NCI-H774 (cell line): ENCODE measurements at regions not wholly inside any gene's neighbourhood (a gene's known extent, or its start where the extent isn't known, plus 50 kb on each side); places are given as distances from the start of the nearest gene placed in this dataset.
"Not testable (repeated sequence)": the region's sequence is repeated elsewhere in the genome, so short reads cannot be mapped to it uniquely, and the experiment has no call there.

Source experiments
- DNase-seq: peaks from one replicate; lab custom pipeline; 2025; lab: John Stamatoyannopoulos, UW

DNA sequence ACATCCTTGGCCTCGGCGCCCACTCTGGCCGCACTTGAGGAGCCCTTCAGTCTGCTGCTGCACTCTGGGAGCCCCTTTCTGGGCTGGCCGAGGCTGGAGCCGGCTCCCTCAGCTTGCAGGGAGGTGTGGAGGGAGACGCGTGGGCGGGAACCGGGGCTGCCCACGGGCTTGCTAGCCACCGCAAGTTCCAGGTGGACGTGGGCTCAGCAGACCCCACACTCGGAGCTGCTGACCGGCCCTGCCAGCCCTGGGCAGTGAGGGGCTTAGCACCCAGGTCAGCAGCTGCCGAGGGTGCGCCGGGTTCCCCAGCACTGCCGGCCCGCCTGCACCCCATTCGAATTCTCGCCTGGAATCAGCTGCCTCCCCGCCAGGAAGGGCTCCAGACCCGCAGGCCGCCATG is 1892.3 kb upstream of the PCDH7 start:
- DNase-seq = no peak

DNA sequence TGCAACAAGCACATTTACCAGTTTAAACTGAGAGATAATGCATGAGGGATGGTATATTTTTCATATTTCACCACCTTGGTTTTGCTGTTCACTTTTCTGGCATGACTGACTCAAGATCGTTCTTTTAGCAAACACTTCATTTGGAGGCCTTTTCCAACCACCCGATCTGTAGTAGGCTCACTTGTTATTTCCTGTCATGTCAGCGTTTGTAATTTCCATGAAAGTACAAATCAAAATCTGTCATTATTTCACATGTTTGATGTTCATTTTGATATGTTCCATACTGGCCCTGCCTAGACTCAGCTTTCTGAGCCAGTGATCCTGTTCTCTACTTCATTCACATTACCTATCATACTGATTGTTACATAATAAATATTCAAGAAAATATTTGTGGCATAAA is 1888.3 kb upstream of the PCDH7 start:
- no peak for DNase-seq

DNA sequence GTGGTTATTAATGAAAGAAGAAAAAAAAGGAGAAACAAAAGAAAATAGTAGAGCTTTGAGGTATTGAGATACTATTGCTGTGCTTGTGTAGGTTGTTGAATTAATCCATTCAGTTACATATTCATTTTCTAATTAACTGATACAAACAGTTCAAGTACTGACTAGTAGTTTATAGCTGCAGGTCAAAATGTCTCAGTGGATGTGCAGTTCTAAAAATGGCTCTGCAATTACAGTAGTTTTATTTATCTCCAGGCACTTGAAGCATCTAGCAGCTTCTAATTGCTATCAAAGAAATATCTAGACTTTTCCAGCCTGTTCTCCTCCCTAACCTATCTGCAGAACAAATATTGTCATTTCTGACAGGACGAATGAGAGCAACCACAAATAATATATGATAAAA is 1887.7 kb upstream of the PCDH7 start:
- DNase-seq = no peak

DNA sequence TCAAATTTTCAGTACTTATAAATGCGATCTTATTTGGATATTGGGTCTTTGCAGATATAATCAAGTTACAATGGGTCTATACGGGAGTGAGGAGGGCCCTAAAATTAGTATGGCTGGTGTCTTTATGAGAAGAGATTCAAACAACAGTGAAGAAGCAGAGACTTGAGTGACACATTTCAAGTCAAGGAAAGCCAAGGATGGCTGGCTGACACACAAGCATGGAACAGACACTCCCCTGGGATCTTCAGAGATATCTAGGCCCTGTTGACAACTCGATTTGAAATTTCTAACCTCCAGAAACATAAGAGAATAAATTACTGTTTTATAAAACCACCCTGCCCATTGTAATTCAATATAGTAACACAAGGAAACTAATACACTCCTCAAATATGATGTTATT is 1886.0 kb upstream of the PCDH7 start:
- DNase-seq = no peak

DNA sequence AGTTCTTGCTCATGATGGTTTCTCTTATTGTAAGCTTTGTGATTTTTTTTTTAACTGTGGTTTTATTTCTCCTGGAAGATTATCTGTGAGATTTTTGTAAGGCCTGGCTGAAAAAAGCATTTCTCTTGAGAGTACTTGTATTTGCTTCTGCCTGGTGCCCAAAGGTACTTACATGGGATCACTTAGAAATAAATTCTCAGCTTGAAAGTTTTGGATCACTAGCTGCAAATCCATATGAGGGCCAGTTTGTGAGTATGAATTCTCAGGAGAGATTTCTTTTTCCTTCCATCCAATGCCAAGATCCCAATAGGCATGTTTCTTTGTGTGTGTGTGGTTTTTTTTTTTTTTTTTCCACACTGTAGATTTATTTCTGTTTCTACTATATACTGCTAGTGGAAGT is 1884.7 kb upstream of the PCDH7 start:
- no peak for DNase-seq

DNA sequence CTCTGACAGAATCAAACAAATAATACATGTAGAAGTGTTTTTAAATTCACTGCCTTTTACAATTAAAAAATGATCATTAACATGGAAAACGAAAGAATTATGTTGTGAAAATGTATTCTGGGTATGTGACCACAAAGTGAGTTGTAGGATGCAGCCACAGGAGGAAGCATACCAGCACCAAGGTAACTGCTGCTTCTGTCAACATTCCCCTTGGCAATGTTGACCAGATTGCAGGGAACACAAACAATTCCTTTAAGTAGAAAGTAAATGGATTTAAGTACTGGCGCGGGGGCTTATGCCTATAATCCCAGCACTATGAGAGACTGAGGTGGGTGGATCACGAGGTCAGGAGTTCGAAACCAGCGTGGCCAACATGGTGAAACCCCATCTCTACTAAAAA is 1877.9 kb upstream of the PCDH7 start:
- no peak for DNase-seq

GRCh38 chr4:28845158-28845557 is 1875.0 kb upstream of the PCDH7 start:
- DNase-seq = no peak

DNA sequence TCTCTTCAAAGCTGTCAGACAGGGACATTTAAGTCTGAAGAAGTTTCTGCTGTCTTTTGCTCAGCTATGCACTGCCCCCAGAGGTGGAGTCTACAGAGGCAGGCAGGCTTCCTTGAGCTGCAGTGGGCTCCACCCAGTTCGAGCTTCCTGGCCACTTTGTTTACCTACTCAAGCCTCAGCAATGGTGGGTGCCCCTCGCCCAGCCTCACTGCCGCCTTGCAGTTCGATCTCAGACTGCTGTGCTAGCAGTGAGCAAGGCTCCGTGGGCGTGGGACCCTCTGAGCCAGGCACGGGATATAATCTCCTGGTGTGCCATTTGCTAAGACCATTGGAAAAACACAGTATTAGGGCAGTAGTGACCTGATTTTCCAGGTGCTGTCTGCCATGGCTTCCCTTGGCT is 1863.1 kb upstream of the PCDH7 start:
- not testable (repeated sequence) for DNase-seq

DNA sequence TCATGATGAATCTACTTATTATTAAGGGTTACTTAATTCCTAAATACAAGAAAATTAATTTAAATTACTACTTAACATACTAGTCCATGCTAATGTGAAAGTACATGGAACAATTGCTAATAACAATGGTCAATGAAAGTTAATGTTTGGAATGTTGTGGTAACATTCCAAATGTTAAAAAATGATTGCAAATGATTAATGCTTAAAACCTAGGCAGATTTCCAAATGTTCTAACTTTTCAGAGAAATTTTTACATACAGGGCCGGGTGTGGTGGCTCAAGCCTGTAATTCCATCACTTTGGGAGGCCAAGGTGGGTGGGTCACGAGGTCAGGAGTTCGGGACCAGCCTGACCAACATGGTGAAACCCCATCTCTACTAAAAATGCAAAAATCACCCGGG is 1851.3 kb upstream of the PCDH7 start:
- no peak for DNase-seq

DNA sequence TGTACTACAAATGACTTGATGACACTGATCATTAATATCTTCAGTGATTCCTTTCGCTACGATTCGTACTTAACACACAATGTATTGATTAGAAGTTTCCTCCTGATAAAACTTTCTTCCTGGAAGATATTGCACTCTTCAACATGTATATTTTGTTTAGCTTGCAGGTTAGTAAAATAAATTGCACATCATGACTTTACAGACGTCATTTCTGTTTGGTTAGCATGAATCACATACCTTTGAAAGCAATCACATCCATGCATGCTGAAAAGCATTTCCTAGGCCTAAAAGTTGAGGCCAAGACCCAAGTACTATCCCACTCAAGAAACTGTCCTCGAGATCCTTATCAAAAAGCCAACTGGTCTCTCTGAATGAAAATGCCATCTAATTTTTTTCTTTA is 1841.0 kb upstream of the PCDH7 start:
- DNase-seq = no peak

- DNase-seq = no peak
Measured at GRCh38 chr4:28879900-28880299, 1840.3 kb upstream of the PCDH7 start.

GRCh38 chr4:28883211-28883610 is 1837.0 kb upstream of the PCDH7 start:
- DNase-seq = peak; percentile 4

- DNase-seq = no peak
Measured at GRCh38 chr4:28886934-28887333, 1833.2 kb upstream of the PCDH7 start.

GRCh38 chr4:28890949-28891775 is 1829.0 kb upstream of the PCDH7 start:
- DNase-seq = no peak

DNA sequence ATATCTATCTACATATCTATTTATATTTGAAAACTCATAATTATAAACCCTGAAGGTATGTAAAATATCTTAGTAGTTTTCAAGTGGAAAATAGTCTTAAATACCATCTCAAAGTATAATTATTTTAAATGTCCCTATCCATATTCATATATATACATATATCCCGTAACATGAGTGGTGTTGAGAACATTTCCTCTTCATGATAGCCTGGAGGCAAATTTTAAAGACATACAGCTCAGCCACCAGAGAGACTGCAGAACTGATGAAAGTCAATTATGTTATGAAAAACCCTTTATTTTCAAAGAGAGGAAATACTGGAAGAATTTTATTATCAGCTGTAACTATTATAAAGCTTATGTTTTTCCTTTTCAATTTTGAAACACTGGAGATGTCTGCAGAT is 1806.7 kb upstream of the PCDH7 start:
- no peak for DNase-seq

- no peak for DNase-seq
Measured at GRCh38 chr4:28916585-28916984, 1803.6 kb upstream of the PCDH7 start.

- no peak for DNase-seq
Measured at GRCh38 chr4:28918871-28919270, 1801.3 kb upstream of the PCDH7 start.

- DNase-seq = no peak
Measured at GRCh38 chr4:28921886-28922285, 1798.3 kb upstream of the PCDH7 start.

- DNase-seq = no peak
Measured at GRCh38 chr4:28926156-28926555, 1794.0 kb upstream of the PCDH7 start.

DNA sequence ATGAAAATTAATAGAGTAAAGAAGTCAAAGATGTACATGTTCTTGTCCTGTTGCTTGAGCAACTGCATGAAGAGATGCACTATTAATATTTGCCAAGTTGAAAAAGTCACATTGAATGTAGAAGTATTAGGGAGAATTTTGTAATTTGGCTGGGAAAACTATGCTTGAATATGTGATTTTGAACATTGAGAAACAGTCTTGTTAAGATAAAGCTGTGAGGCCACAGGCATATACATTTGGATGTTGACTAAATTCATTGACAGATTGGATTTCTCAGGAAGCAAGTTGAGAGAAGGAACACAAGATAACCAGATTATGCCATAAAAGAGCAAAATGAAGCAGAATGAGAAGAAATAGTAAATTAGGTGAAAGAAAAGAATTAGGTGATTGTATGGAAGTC is 1777.5 kb upstream of the PCDH7 start:
- no peak for DNase-seq

- DNase-seq = no peak
Measured at GRCh38 chr4:28947374-28947773, 1772.8 kb upstream of the PCDH7 start.

DNA sequence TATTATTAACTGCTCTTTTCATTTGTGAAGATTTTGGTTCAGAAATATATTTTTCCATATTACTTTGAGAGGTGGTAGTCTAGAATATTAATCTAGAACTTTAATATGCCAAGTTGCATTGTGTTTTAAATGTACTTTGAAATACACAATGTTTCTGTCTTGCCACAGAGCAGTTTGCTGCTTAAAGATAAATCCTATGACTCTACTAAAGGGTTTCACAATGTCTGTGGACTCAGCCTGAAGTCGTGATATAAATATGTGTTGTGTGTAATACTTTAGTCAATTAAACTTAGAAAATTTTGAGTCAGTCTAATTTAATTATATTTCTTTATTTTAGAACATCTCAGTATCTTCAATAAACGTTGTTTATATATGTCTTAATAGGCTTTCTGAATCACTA is 1771.7 kb upstream of the PCDH7 start:
- DNase-seq = no peak

DNA sequence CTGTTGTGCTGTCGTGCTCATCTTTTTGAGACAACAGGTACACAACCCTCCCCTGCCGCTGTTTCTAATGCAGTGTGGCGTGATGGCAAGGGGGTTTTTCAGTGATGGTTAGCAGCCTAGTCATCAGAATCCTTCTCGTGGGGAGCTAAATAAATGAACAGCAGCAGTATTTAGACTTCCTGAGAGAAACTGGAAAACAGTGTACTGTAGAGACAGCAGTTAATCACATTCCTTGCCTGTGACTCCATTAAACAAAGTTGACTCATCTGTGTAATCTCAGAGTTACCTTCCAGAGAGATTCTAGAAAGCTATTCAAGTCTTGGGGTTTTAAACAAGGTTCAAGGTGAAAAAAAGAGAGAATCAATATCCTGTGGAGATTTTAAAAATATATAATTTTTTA is 1753.2 kb upstream of the PCDH7 start:
- DNase-seq = no peak

DNA sequence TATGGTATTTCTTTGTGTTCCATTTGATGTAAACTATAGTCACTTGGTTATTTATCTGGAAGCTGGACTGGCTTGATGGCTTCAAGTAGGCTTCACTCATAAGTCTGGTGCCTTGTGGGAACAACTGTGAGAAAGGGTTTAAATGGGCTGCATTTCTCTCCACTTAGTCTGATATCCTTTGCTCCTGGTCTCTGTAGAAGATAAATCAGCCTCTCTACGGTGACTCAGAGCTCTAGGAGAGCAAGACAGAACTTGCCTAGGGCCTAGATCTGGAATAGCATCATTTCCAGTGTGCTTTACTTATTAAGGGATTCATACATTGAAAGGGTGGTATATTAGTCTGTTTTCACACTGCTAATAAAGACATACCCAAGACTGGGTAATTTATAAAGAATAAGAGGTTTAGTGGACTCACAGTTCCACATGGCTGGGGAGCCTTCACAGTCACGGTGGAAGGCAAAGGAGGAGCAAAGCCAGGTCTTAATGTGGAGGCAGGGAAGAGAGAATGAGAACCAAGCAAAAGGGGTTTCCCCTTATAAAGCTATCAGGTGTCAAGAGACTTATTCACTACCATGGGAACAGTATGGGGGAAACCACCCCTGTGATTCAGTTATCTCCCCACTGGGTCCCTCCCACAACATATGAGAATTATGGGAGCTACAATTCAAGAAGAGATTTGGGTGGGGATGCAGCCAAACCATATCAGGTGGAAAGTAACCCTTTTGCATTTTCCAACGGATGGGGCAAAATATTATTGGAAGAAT is 1746.4 kb upstream of the PCDH7 start:
- no peak for DNase-seq
